Glutamatergic neuron (in vitro differentiated cells): ENCODE measurements at regions not wholly inside any gene's neighbourhood (a gene's known extent, or its start where the extent isn't known, plus 50 kb on each side); places are given as distances from the start of the nearest gene placed in this dataset.

Experiments used
- DNase-seq: peaks from one replicate; pipeline ENCODE4 v3.0.0; 2022
- H3K27ac Mint-ChIP-seq: one replicate; pipeline ENCODE4 v1.8.0; 2020; ENCODE audit warnings: mild to moderate bottlenecking, mixed read lengths, inconsistent platforms; ENCODE audit not compliant: unreplicated experiment
- H3K27me3 Mint-ChIP-seq: one replicate; pipeline ENCODE4 v1.8.0; 2020; ENCODE audit warnings: mild to moderate bottlenecking, moderate library complexity, mixed read lengths, inconsistent platforms; ENCODE audit not compliant: unreplicated experiment
- H3K36me3 Mint-ChIP-seq: one replicate; pipeline ENCODE4 v1.8.0; 2020; ENCODE audit warnings: mild to moderate bottlenecking, mixed read lengths, inconsistent platforms; ENCODE audit not compliant: unreplicated experiment
- H3K4me1 Mint-ChIP-seq: one replicate; pipeline ENCODE4 v1.8.0; 2020; ENCODE audit warnings: mild to moderate bottlenecking, low read depth, mixed read lengths, inconsistent platforms; ENCODE audit not compliant: unreplicated experiment
- H3K4me3 Mint-ChIP-seq: one replicate; pipeline ENCODE4 v1.8.0; 2020; ENCODE audit warnings: mild to moderate bottlenecking, mixed read lengths, inconsistent platforms; ENCODE audit not compliant: unreplicated experiment
- H3K9me3 Mint-ChIP-seq: one replicate; pipeline ENCODE4 v1.8.0; 2020; ENCODE audit warnings: mild to moderate bottlenecking, moderate library complexity, mixed read lengths, inconsistent platforms; ENCODE audit not compliant: unreplicated experiment
- TF ChIP-seq, protein P1 (sequence below): fragments of 200-600 bp; sonication (generic); IDR thresholded peaks from one replicate; pipeline ENCODE4 v1.5.0; 2021; ENCODE audit not compliant: partially characterized antibody, unreplicated experiment

DNA sequence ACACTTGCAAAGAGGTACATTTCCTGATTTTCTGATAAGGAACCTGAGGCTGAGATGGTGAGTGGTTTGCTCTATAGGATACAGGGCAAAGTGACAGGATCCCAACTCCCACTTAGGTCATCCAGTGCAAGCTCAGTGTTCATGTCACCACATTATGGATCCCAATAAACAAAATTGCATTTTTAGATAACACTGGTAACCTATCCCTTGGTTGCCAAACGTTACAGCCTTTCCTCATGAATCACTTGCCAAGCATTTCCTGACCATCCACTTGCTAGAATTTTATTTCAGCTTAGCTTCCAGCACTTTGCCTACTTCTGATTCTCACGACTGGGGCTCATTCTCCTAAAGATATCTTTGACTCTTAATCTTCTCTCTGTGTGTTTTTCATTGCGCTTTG is 131.4 kb upstream of the ODAD2 start:
- Mint-ChIP-seq H3K27ac (no peak overlapping the region), H3K36me3 (peaks cover 15% of the 10 kb centered on the region), H3K4me3 (no peak overlapping the region), H3K4me1 (no peaks in the 10 kb centered on the region), H3K9me3 (no peaks in the 10 kb centered on the region), H3K27me3 (peaks cover 1% of the 10 kb centered on the region)
- no peak for DNase-seq
- TF ChIP-seq, protein P1, sequence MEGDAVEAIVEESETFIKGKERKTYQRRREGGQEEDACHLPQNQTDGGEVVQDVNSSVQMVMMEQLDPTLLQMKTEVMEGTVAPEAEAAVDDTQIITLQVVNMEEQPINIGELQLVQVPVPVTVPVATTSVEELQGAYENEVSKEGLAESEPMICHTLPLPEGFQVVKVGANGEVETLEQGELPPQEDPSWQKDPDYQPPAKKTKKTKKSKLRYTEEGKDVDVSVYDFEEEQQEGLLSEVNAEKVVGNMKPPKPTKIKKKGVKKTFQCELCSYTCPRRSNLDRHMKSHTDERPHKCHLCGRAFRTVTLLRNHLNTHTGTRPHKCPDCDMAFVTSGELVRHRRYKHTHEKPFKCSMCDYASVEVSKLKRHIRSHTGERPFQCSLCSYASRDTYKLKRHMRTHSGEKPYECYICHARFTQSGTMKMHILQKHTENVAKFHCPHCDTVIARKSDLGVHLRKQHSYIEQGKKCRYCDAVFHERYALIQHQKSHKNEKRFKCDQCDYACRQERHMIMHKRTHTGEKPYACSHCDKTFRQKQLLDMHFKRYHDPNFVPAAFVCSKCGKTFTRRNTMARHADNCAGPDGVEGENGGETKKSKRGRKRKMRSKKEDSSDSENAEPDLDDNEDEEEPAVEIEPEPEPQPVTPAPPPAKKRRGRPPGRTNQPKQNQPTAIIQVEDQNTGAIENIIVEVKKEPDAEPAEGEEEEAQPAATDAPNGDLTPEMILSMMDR, result no peak

DNA sequence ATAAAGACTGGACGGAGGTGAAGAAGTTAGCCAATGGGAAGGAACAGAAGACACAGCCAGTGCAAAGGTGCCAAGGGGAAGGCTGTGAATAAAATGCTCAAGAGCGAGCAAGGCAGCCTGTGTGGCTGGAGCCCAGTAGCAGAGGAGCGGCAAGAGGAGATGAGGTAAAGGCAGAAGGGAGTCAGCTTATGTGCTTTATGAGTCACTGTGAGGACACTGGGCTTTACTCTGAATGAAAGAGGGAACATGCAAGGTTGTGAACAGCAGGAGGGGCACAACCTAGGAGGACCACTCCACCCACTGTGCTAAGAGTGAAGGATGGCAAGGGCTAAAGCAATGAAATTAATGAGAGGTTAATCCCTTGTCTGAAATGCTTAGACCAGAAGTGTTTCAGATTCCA is 129.0 kb upstream of the ODAD2 start:
- Mint-ChIP-seq H3K9me3 (no peaks in the 10 kb centered on the region), H3K4me1 (no peaks in the 10 kb centered on the region), H3K4me3 (no peak overlapping the region), H3K36me3 (peaks cover 15% of the 10 kb centered on the region), H3K27ac (no peak overlapping the region), H3K27me3 (peaks cover 1% of the 10 kb centered on the region)
- no peak for DNase-seq
- TF ChIP-seq, protein P1, result no peak

DNA sequence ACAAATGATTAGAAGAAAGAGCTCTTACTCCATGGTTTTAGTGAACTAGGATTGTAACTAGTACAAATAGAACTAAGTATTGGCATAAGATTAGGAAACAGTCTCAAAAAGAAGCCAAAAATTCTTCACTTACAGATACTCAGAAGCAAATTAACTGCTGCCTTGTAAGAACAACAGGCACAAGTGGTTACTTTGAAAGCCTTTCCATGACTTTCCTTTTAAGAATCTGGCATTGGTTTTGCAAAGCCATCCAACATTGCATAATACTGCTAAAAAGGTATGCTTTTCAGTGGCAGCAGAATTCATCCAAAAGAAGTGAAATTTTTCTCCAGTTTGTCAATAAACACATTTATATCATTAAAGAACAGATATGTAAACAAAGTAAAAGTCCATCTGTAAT is 126.8 kb upstream of the ODAD2 start:
- peaks cover 15% of the 10 kb centered on the region for H3K36me3 Mint-ChIP-seq
- no peak overlapping the region for H3K4me3 Mint-ChIP-seq

DNA sequence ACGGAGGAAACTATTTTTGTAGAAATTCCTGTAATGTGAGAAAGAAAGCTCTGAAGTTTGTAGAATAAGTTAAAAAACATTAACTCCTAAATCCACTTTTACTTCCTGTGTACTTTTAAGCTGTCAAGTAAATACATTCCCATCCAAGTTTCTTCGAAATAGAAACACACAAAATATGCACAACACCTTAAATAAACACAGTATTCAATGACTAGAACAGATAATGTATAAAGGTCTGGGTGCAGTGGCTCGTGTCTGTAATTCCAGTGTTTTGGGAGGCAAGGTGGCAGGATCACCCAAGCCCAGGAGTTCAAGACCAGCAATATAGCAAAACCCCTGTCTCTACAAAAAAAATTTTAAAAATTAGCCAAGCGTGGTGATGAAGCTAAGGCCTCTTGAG is 121.9 kb upstream of the ODAD2 start:
- no peaks in the 10 kb centered on the region for H3K4me1 Mint-ChIP-seq
- TF ChIP-seq, protein P1, result no peak
- H3K27me3 Mint-ChIP-seq, result no peaks in the 10 kb centered on the region
- peaks cover 3% of the 10 kb centered on the region for H3K9me3 Mint-ChIP-seq
- no peak overlapping the region for H3K27ac Mint-ChIP-seq
- no peak for DNase-seq
- no peak overlapping the region for H3K4me3 Mint-ChIP-seq
- H3K36me3 Mint-ChIP-seq, result no peaks in the 10 kb centered on the region

More for the DNA sequence above, 126.8 kb upstream of the ODAD2 start:
- H3K27me3 Mint-ChIP-seq, result peaks cover 1% of the 10 kb centered on the region
- H3K27ac Mint-ChIP-seq, result no peak overlapping the region
- TF ChIP-seq, protein P1, result no peak
- H3K4me1 Mint-ChIP-seq, result no peaks in the 10 kb centered on the region
- no peak for DNase-seq
- peaks cover 2% of the 10 kb centered on the region for H3K9me3 Mint-ChIP-seq

DNA sequence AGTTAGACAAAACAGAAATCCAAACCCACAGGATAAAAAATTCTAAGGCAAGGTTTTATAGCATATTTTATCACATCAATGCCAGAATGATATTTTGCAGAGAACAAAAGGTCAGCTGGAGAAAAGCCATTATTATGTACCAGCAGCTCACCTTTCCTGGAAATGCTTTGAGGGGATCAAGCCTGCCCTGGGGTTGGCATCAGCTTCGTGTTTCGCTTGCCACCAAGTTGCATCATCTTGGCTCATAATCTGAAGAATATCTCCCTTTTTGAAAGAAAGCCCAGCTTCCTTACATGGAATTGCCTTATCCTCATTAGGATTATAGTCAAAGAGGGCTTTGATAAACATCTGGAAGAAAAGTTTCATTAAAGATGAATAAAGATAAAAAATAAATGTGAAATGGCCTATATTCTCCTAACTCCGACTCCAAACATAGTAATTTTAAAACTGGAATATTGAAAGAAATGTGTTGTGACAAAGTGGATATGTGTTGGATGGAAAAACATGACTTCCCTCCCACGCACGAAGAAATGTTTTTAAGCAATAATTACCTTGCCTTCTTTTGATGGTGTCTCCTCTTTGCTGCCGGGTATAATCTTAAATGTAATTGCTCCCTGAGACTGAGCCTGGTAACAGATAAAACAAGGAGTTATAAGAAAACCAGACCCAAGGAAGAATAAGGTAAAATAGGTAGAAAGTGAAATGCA is 121.3 kb upstream of the ODAD2 start:
- H3K9me3 Mint-ChIP-seq, result peaks cover 3% of the 10 kb centered on the region
- DNase-seq, result no peak
- H3K4me3 Mint-ChIP-seq, result no peak overlapping the region
- no peak overlapping the region for H3K27ac Mint-ChIP-seq
- H3K27me3 Mint-ChIP-seq, result no peaks in the 10 kb centered on the region
- TF ChIP-seq, protein P1, result no peak
- no peaks in the 10 kb centered on the region for H3K36me3 Mint-ChIP-seq
- H3K4me1 Mint-ChIP-seq, result no peaks in the 10 kb centered on the region
